Body of pancreas (tissue), 4 donors: ENCODE measurements at regions not wholly inside any gene's neighbourhood (a gene's known extent, or its start where the extent isn't known, plus 50 kb on each side); places are given as distances from the start of the nearest gene placed in this dataset.
"Not testable (repeated sequence)": the region's sequence is repeated elsewhere in the genome, so short reads cannot be mapped to it uniquely, and the experiment has no call there.

Source experiments
- ATAC-seq: fragments of 150-250 bp; one replicate; pipeline ENCODE4 v1.9.1; 2016
- DNase-seq, 4 donors: peaks; one replicate each; pipeline ENCODE4 v3.0.0-alpha.2; 2019
- H3K27ac ChIP-seq, 4 donors: fragments of 200-600 bp; sonication (generic); 1 replicate in 3 of 4; 2 replicates in 1 of 4; pipeline versions ENCODE4 v1.5.1 to v1.6.1; 2016 to 2019; ENCODE audit warnings: mild to moderate bottlenecking in 1 of 4, mixed read lengths in 1 of 4, moderate library complexity in 1 of 4
- H3K27me3 ChIP-seq, 2 donors: fragments of 200-600 bp; sonication (generic); one replicate each; pipeline ENCODE4 v1.6.0; 2016; ENCODE audit warnings: mild to moderate bottlenecking in 1 of 2
- H3K36me3 ChIP-seq, 2 donors: fragments of 200-600 bp; sonication (generic); replicated peaks in 1 of 2; 2 replicates each; pipeline ENCODE4 v1.5.1; 2016; ENCODE audit warnings: low read depth in 2 of 2; ENCODE audit not compliant: insufficient read depth in 1 of 2
- H3K4me1 ChIP-seq: fragments of 200-600 bp; sonication (generic); one replicate; pipeline ENCODE4 v1.6.0; 2016
- H3K4me3 ChIP-seq, 2 donors: fragments of 200-600 bp; sonication (generic); 1 replicate in 1 of 2; 2 replicates in 1 of 2; pipeline ENCODE4 v1.5.1; 2016 to 2019
- H3K9me3 ChIP-seq, 3 donors: fragments of 200-600 bp; sonication (generic); 1 replicate in 2 of 3; 2 replicates in 1 of 3; pipeline ENCODE4 v1.5.1; 2016
- CTCF ChIP-seq, 7 experiments: fragments of 450-650 bp in 4 of 7; fragments of 200-600 bp in 3 of 7; sonication (generic) in 3 of 7; IDR thresholded peaks; one replicate each; pipeline ENCODE4 v1.5.1; 2016 to 2019; ENCODE audit warnings: antibody characterized with exemption in 7 of 7
- POLR2A ChIP-seq, 3 donors: fragments of 450-650 bp; IDR thresholded peaks; one replicate each; pipeline ENCODE4 v1.6.1; 2016; ENCODE audit warnings: antibody characterized with exemption in 3 of 3, mild to moderate bottlenecking in 2 of 3
- WGBS, 2 donors: methylation state at CpG; one replicate each; pipeline ENCODE4 v1.1.5; 2017; 5-methylcytosine and 5-hydroxymethylcytosine counted together
- intact Hi-C: fragments of 100-400 bp; cut with DNase I; formaldehyde crosslinking; loops from one replicate; pipeline ENCODE4 v1.15.1; 2023

- H3K27me3 ChIP-seq: no peaks in the 10 kb centered on the region
- intact Hi-C loops: no loop called here
- peaks cover 5% of the 10 kb centered on the region for H3K4me1 ChIP-seq
- H3K27ac ChIP-seq: no peak overlapping the region
- TF ChIP-seq CTCF (IDR thresholded peaks at IDR 0.05): no peak
- no peak for TF ChIP-seq POLR2A (IDR thresholded peaks at IDR 0.05)
- no peak for DNase-seq
- H3K9me3 ChIP-seq: no peaks in the 10 kb centered on the region
- 34 to 44% methylated on average over 2 of the region's 2 CpGs for WGBS, 2 donors
- no peaks in the 10 kb centered on the region for H3K36me3 ChIP-seq
- ATAC-seq: no peak
- H3K4me3 ChIP-seq: no peak overlapping the region
Observed at GRCh38 chr6:122170274-122170673, 229.2 kb upstream of the HSF2 start.

GRCh38 chr6:122178988-122179387 is 220.5 kb upstream of the HSF2 start:
- WGBS, 2 donors: 81 to 85% methylated on average over 2 of the region's 2 CpGs
- no peak for DNase-seq
- H3K9me3 ChIP-seq: no peaks in the 10 kb centered on the region

GRCh38 chr6:122180132-122180531 is 219.3 kb upstream of the HSF2 start:
- Histone ChIP-seq H3K4me3 (no peak overlapping the region), H3K27me3 (no peaks in the 10 kb centered on the region), H3K36me3 (no peaks in the 10 kb centered on the region), H3K27ac (no peak overlapping the region), H3K4me1 (no peaks in the 10 kb centered on the region), H3K9me3 (no peaks in the 10 kb centered on the region)
- no peak for DNase-seq
- intact Hi-C loops: loop anchor here (5.0 kb wide), 1 partner anchor 748 kb away; no protein-coding TSS in a partner anchor
- ATAC-seq: no peak
- TF ChIP-seq POLR2A (IDR thresholded peaks at IDR 0.05) (no peak), CTCF (IDR thresholded peaks at IDR 0.05) (peak in 4 of 7 experiments; percentile 11 to 23 (median 17))
- 7 to 14% methylated on average over 1 of the region's 1 CpG for WGBS, 2 donors

More at GRCh38 chr6:122178988-122179387, 220.5 kb upstream of the HSF2 start:
- H3K27ac ChIP-seq: no peak overlapping the region
- no peaks in the 10 kb centered on the region for H3K4me1 ChIP-seq
- intact Hi-C loops: no loop called here
- ATAC-seq: no peak
- TF ChIP-seq CTCF (IDR thresholded peaks at IDR 0.05): no peak
- no peak for TF ChIP-seq POLR2A (IDR thresholded peaks at IDR 0.05)
- no peaks in the 10 kb centered on the region for H3K27me3 ChIP-seq
- H3K36me3 ChIP-seq: no peaks in the 10 kb centered on the region
- H3K4me3 ChIP-seq: no peak overlapping the region

GRCh38 chr6:122182061-122182460 is 217.4 kb upstream of the HSF2 start:
- 61 to 65% methylated on average over 4 of the region's 4 CpGs for WGBS, 2 donors
- TF ChIP-seq POLR2A (IDR thresholded peaks at IDR 0.05) (no peak), CTCF (IDR thresholded peaks at IDR 0.05) (no peak)
- no peak for DNase-seq
- Histone ChIP-seq H3K4me1 (no peaks in the 10 kb centered on the region), H3K36me3 (no peaks in the 10 kb centered on the region), H3K27me3 (no peaks in the 10 kb centered on the region), H3K9me3 (no peaks in the 10 kb centered on the region), H3K4me3 (no peak overlapping the region), H3K27ac (no peak overlapping the region)
- ATAC-seq: no peak
- intact Hi-C loops: loop anchor here (5.0 kb wide), 1 partner anchor 750 kb away; no protein-coding TSS in a partner anchor

GRCh38 chr6:122184401-122184827 is 215.0 kb upstream of the HSF2 start:
- ATAC-seq (peak; percentile 78), DNase-seq (no peak)
- Histone ChIP-seq H3K27me3 (no peaks in the 10 kb centered on the region), H3K27ac (no peak overlapping the region), H3K4me3 (no peak overlapping the region), H3K9me3 (no peaks in the 10 kb centered on the region), H3K4me1 (no peaks in the 10 kb centered on the region), H3K36me3 (no peaks in the 10 kb centered on the region)
- intact Hi-C loops: loop anchor here (5.0 kb wide), 1 partner anchor 752 kb away; no protein-coding TSS in a partner anchor
- WGBS, 2 donors: 12 to 20% methylated on average over 4 of the region's 4 CpGs
- no peak for TF ChIP-seq POLR2A (IDR thresholded peaks at IDR 0.05)
- peak in 6 of 7 experiments; percentile 28 to 67 (median 56) for TF ChIP-seq CTCF (IDR thresholded peaks at IDR 0.05)

- H3K4me3 ChIP-seq, H3K4me1 ChIP-seq, DNase-seq, H3K27me3 ChIP-seq, ATAC-seq, intact Hi-C loops, H3K36me3 ChIP-seq, H3K9me3 ChIP-seq, H3K27ac ChIP-seq: not testable (repeated sequence)
- WGBS, 2 donors: 82 to 86% methylated on average over 19 of the region's 19 CpGs
Observed at GRCh38 chr6:122185458-122185857, 214.0 kb upstream of the HSF2 start.
